ENCODE measurements at regions not wholly inside any gene's neighbourhood (a gene's known extent, or its start where the extent isn't known, plus 50 kb on each side); places are given as distances from the start of the nearest gene placed in this dataset.

DNA sequence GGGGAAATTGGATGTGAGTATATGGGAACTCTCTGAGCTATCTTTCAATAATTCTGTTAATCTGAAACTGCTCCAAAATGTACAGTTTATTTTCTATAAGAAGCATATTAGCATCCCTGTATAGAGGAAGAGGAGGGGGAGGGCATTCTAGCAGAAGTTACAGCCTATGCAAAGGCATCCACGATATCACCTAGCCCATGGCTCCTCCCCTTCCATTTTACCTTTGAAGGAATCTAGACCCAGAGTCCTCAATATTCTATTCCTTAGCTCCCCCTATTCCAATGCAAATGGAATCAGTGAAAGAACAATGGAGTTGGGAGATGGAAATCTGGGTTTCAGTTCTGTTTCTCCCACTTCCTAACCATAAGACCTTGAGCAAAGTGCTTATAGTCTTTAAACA lies 132.9 kb upstream of the IFNE start:
- Histone ChIP-seq H3K36me3 (no peaks in the 10 kb centered on the region), H3K9ac (no peak overlapping the region), H4K20me1 (ENCODE audit: low read depth) (no peaks in the 10 kb centered on the region), H3K4me2 (no peak overlapping the region), H3F3A (ENCODE audit: low read depth) (no peaks in the 10 kb centered on the region), H3K27me3 (no peaks in the 10 kb centered on the region), H3K9me3 (ENCODE audit: low read depth) (no peaks in the 10 kb centered on the region), H3K4me1 (no peaks in the 10 kb centered on the region), H3K4me3 (no peak overlapping the region), H3K27ac (no peak overlapping the region), H2AFZ (replicated peaks) (peak overlapping the region; percentile 86), H3K79me2 (ENCODE audit: low read depth) (no peaks in the 10 kb centered on the region)
- Mint-ChIP-seq H3K4me3 (no peak overlapping the region), H3K27me3 (ENCODE audit: insufficient read depth, low read depth) (no peaks in the 10 kb centered on the region), H3K4me1 (no peaks in the 10 kb centered on the region), H3K27ac (no peak overlapping the region), H3K36me3 (no peaks in the 10 kb centered on the region), H3K9me3 (no peaks in the 10 kb centered on the region)
- DNase-seq (ENCODE audit: low spot score), result no peak
- TF ChIP-seq EZH2phosphoT487 (IDR thresholded peaks at IDR 0.05), result no peak
- no peak for TF ChIP-seq EZH2 (IDR thresholded peaks at IDR 0.05)
- TF ChIP-seq, protein P1, sequence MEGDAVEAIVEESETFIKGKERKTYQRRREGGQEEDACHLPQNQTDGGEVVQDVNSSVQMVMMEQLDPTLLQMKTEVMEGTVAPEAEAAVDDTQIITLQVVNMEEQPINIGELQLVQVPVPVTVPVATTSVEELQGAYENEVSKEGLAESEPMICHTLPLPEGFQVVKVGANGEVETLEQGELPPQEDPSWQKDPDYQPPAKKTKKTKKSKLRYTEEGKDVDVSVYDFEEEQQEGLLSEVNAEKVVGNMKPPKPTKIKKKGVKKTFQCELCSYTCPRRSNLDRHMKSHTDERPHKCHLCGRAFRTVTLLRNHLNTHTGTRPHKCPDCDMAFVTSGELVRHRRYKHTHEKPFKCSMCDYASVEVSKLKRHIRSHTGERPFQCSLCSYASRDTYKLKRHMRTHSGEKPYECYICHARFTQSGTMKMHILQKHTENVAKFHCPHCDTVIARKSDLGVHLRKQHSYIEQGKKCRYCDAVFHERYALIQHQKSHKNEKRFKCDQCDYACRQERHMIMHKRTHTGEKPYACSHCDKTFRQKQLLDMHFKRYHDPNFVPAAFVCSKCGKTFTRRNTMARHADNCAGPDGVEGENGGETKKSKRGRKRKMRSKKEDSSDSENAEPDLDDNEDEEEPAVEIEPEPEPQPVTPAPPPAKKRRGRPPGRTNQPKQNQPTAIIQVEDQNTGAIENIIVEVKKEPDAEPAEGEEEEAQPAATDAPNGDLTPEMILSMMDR (IDR thresholded peaks at IDR 0.05), result no peak

DNA sequence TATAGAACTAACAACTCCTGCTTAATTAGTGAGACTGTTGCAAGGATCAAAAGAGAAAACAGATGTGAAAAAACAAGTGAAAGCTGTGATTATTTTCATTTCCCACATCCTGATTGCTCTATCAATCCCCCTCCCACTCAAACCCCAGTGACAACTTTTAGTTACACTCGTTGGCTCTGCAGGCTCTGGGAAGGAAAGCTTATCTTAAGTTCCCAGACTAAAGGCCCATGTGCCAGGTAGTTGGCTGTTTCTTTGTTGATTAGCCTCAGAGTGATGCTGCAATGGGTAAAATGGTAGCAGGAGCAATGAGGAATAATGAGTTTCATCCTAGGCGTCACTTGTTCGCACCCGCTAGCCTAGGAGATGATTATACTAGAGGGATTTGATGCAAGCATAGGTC lies 133.3 kb upstream of the IFNE start:
- peak overlapping the region; percentile 86 for H2AFZ ChIP-seq (replicated peaks)
- DNase-seq (ENCODE audit: low spot score), result no peak

DNA sequence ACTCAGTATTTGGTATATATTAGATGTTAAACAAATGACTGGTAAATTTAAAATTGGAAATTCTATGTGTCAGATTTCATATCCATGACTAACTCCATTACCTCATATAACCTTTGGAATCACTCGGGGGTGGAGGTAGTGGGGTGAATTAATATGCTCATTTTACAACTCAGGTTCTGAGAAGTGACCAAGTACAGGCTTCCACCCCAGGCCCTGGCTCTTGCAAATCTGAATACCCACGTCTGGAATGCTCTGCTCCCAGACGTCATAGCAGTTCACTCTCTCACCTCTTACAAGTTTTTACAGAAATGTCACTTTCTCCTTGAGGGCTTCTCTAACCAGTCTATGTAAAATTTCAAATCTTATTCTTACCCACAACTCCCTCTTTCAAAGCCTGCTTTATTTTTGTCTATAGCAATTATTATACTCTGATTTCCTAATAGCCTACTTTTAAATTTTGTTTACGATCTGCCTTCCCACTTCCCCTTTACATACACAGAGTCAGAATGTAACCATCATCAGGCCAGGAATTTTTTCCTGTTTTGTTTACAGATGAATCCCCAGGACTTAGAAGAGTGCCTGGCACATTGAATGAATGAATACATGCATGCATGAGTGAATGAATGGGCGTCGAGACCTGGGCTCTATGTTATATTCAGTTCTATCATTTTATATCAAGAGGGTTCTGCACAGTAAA lies 134.1 kb upstream of the IFNE start:
- no peaks in the 10 kb centered on the region for H3F3A ChIP-seq (ENCODE audit: low read depth)
- no peak overlapping the region for H3K4me2 ChIP-seq
- TF ChIP-seq EZH2phosphoT487 (IDR thresholded peaks at IDR 0.05) (no peak), EZH2 (IDR thresholded peaks at IDR 0.05) (no peak)
- TF ChIP-seq, protein P1 (IDR thresholded peaks at IDR 0.05), result no peak
- no peaks in the 10 kb centered on the region for H3K9me3 ChIP-seq (ENCODE audit: low read depth)
- no peak overlapping the region for H3K27ac ChIP-seq
- no peak overlapping the region for H3K9ac ChIP-seq
- H3K9me3 Mint-ChIP-seq, result no peaks in the 10 kb centered on the region
- H4K20me1 ChIP-seq (ENCODE audit: low read depth), result no peaks in the 10 kb centered on the region
- H3K79me2 ChIP-seq (ENCODE audit: low read depth), result no peaks in the 10 kb centered on the region
- H3K4me3 ChIP-seq, result no peak overlapping the region
- no peaks in the 10 kb centered on the region for H3K36me3 Mint-ChIP-seq
- no peak overlapping the region for H3K4me3 Mint-ChIP-seq
- no peaks in the 10 kb centered on the region for H3K27me3 Mint-ChIP-seq (ENCODE audit: insufficient read depth, low read depth)
- DNase-seq (ENCODE audit: low spot score), result no peak
- no peak overlapping the region for H2AFZ ChIP-seq (replicated peaks)
- H3K27me3 ChIP-seq, result no peaks in the 10 kb centered on the region
- no peaks in the 10 kb centered on the region for H3K4me1 ChIP-seq
- no peak overlapping the region for H3K27ac Mint-ChIP-seq
- H3K4me1 Mint-ChIP-seq, result no peaks in the 10 kb centered on the region
- H3K36me3 ChIP-seq, result no peaks in the 10 kb centered on the region

More for the DNA sequence above, 133.3 kb upstream of the IFNE start:
- Histone ChIP-seq H3K36me3 (no peaks in the 10 kb centered on the region), H4K20me1 (ENCODE audit: low read depth) (no peaks in the 10 kb centered on the region), H3K79me2 (ENCODE audit: low read depth) (no peaks in the 10 kb centered on the region), H3K27ac (no peak overlapping the region), H3F3A (ENCODE audit: low read depth) (no peaks in the 10 kb centered on the region), H3K4me3 (no peak overlapping the region), H3K4me1 (no peaks in the 10 kb centered on the region), H3K27me3 (no peaks in the 10 kb centered on the region), H3K4me2 (no peak overlapping the region), H3K9ac (no peak overlapping the region), H3K9me3 (ENCODE audit: low read depth) (no peaks in the 10 kb centered on the region)
- H3K27ac Mint-ChIP-seq, result no peak overlapping the region
- no peaks in the 10 kb centered on the region for H3K4me1 Mint-ChIP-seq
- no peak overlapping the region for H3K4me3 Mint-ChIP-seq
- H3K27me3 Mint-ChIP-seq (ENCODE audit: insufficient read depth, low read depth), result no peaks in the 10 kb centered on the region
- no peaks in the 10 kb centered on the region for H3K9me3 Mint-ChIP-seq
- H3K36me3 Mint-ChIP-seq, result no peaks in the 10 kb centered on the region
- TF ChIP-seq, protein P1 (IDR thresholded peaks at IDR 0.05), result no peak
- TF ChIP-seq EZH2phosphoT487 (IDR thresholded peaks at IDR 0.05), result no peak
- TF ChIP-seq EZH2 (IDR thresholded peaks at IDR 0.05), result no peak
